Stimulated activated CD4-positive, alpha-beta T cell treated with anti-CD3 and anti-CD28 coated beads, Interleukin-1b, Interleukin-23, amount 100 ng/mL, for 4 hours (primary cell): ENCODE measurements at regions not wholly inside any gene's neighbourhood (a gene's known extent, or its start where the extent isn't known, plus 50 kb on each side); places are given as distances from the start of the nearest gene placed in this dataset.

Source experiments
- DNase-seq, 2 donors: peaks; one replicate each; pipeline ENCODE4 v3.0.0-alpha.2; 2020; ENCODE audit warnings: low read depth in 2 of 2

DNA sequence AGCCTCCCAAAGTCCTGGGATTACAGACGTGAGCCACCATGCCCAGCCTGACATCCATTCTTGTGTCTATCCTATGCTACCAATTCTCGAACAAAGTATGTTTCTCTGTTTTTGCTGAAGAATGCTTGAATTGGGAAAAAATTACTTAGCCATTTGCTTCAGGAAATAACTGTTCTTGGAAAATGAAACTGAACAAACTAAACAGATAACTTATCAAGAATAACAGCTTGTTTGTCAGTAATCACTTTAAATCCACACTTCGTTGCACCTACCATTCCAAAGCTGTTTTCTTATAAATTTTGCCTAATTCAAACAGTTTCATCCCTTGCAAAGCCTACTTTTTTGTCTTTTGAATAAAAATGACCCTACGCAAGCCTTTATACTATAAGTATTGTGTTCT is 672.9 kb downstream of the SUCLG1 start:
- no peak for DNase-seq

DNA sequence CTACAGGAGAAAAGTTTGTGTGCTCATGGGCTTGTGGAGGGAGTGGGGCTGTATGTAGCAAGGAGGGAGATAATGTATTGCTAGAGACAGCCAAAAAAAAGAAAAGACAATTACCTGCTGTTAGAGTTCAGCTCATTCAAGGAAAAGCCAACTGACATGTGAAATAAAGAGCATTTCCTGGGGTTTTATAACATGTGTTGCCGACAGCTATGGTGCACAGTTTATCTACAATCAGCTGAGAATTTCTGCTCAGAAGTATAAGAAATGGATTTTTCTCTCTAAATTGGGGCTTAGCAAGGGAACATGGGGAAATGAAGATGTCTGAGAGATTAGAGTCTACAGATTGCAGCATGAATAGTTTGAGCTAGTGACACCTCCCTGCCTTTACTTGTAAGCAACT is 674.1 kb downstream of the SUCLG1 start:
- DNase-seq = no peak

DNA sequence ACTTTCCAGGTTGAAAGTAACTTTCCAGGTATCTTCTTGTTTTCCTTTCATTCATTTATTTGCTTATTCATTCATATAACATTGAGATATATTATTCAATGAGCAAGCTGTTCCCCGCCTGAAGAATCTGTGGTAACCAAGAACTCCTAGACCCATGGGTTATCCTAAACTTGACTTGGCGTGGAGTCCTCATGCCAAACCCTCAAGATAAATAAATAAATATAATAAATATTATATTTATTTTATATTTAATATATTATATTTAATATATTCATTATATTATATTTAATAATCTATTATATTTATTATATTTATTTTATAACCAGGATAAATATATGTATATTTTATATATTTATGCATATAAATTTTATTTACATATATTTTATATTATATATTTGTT is 674.8 kb downstream of the SUCLG1 start:
- no peak for DNase-seq

DNA sequence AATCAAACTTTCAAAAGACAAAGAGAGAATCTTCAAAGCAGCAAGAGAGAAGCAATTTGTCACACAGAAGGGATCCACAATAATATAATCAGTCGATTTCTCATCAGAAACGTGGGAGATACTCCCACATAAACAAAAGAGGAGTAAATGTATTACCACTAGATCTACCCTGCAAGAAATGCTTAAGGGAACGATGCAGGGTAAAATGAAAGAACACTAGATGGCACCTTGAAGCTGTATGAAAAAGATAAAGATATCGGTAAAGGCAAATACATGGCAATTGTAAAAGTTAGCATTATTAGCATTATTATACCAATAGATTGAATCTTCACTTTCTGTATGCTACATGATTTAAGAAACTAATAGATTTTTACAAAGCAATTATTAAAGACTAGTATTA is 677.0 kb downstream of the SUCLG1 start:
- DNase-seq = no peak

DNA sequence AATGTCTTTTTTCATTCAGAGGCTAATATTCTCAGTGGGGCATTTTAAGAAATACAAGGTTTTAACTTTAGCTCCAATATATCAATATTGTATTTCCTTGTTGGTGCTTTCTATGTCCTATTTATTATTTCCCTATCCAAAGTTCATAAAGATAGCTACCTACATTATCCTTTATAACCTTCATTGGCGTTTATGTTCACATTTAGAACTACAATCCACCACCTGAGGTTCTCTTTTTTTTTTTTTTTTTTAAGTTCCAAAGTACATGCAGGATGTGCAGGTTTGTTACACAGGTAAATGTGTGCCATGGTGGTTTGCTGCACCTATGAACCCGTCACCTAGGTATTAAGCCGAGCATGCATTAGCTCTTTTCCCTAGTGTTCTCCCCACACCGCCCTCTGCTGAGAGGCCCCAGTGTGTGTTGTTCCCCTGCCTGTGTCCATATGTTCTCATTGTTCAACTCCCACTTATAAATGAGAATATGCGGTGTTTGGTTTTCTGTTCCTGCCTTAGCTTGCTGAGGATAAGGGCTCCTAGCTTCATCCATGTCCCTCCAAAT is 694.6 kb downstream of the SUCLG1 start:
- no peak for DNase-seq

DNA sequence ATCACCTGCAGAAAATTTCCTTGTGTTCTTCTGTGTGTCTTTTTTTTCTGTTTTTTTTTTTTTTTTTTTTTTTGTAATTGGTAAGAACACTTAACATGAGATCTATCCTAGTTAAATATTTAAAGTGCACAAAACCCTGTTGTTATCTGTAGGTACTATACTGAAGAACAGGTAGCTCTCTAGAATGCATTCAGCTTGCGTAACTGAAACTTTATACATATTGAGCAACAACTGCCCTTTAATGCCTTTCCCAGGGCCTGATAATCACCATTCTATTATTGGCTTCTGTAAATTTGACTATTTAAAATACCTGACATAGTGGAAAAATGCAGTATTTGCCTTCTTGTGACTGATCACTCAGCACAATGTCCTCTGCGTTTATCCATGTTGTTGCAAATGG is 701.8 kb downstream of the SUCLG1 start:
- DNase-seq = no peak

DNA sequence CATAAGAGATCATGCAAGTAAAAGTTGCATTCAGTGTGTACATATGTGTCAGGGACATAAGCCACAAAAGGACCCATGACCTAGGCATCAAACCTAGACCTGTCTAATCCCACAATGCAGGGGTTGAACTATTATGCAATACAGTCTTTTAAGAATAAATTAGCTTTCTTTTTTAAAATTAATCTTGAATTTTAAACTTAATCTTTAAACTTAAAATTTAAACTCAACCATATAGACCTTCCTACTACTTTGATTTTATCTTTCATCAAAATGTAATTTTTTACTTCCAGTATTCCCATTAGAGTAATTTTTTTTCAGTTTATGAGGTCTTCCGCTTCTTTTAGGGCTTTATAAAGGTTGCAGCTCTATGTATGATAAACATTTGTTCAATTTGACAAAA is 702.9 kb downstream of the SUCLG1 start:
- no peak for DNase-seq

DNA sequence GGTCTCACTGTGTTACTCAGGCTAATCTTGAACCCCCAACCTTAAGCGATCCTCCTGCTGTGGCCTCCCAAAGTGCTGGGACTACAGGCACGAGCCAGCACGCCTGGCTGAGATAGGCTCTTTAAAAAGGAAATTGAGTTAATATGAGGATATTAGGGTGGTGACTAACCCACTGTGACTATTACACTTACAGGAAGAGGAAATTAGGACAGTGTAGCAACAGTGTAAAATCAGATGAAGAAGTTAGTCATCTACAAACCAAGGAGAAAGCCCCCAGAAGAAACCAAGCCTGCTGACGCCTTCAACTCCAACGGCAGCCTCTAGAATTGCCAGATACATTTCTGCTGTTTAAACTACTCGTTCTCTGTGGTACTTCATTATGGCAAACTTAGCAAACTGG is 711.9 kb downstream of the SUCLG1 start:
- no peak for DNase-seq

DNA sequence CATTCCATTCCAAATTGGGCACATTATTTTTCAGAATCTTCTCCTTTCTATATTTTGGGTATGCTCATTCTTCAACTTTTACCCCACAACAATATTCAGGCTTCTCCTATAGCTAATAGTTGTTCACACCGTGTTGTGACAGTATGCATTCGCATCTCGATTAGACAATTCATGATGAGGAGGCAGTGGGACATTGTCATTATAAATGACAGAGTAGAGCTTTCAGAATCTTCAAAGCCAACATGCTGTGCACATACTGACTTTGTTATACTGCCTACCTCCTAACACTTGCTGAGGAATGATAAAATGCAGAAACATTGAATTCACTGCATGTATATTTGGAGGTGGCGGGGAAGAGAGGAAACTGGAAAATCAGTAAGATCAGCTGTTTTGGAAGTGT is 714.2 kb downstream of the SUCLG1 start:
- no peak for DNase-seq

DNA sequence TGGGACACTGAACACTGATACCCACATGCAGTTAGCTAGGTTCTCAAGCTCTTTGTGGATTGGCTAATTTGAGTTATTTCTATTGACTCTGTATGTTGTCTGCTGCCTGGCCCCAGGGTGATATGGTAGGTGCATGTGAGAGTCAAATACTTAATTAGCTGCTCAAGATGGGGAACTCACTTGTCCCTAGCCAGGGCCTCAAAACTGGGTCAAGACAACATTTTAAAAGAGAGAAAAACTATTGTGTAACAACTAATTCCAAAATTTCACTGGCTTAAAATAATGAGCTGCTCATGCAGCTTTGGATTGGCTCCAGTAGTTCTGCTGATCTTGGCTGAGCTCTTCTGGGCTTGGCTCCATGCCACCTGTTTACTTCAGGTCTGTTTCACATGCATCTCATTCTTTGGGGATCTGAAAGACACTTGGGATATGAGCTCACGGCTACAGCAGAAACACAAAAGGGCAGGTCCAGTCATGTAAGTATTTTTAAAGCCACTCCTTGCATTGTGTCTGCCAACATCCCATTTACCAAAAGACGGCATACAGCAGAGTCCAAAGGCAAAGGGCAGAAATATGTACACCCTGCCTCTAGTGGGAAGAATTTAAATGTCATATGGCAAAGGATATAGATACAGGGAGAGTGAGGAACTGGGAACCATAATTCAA is 716.8 kb downstream of the SUCLG1 start:
- DNase-seq = no peak

DNA sequence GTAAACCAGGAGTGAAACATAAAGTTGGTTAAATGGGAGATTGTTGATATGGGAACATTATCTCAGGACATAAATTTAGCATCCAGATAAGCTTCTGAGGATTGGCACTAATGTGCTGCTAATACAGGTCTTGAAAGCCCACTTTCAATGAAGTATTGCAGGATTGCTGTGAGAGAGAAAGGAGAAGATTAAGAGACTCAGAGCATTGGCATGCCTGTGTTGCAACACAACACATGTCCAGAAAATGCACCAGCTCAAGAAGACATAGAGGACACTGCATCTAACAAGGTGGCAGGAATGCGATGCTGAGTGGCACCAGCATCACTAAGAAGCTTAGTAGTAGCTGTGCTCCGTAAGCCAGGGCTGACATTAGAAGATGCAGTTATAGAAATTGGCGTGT is 728.9 kb downstream of the SUCLG1 start:
- no peak for DNase-seq

DNA sequence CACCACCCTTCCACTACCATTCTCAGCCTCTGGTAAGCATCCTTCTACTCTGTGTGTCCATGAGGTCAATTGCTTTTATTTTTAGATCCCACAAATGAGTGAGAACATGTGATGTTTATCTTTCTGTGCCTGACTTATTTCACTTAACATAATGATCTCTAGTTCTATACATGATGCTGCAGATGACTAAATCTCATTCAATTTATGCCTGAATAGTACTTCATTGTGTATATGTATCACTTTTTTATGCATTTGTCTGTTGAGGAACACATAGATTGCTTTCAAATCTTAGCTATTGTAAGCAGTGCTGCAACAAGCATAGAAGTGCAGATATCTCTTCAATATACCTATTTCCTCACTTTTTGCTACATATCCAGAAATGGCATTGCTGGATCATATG is 733.3 kb downstream of the SUCLG1 start:
- no peak for DNase-seq

DNA sequence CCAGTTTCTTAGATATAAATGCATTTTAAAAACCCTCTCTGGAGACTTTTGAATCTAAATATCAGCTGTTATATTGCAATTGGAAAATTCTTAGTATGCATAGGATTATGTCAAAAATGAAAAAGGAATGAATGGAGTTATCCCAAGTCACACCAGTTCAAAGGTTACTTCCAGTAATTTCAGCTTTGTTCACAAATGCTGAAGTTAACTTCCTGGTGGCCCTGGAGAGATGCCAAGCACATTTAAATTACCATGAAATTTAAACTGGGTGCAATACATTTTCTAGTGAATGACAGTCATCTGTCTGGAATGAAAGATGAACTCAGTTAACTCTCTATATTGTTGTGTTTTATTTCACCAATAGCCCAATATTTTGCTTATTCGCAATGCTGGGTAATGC is 753.9 kb downstream of the SUCLG1 start:
- DNase-seq = no peak

DNA sequence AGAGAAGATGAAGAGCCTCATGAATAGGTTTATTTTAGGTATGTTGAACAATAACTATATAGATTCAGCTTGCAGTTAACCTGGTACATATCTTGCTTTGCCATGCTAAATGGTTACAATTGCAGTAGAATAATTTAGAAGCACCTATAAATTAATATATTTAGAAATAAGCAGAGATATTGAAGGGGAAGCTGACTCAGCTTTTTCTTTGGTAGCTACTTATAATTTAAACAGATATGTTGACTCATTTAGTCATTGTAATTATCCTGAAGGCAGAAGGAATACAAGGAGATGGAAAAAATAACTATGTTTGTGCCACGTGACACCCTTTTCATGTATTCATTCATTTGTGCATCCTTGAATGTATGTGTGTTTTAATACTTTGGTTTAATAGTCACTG is 755.5 kb downstream of the SUCLG1 start:
- no peak for DNase-seq

DNA sequence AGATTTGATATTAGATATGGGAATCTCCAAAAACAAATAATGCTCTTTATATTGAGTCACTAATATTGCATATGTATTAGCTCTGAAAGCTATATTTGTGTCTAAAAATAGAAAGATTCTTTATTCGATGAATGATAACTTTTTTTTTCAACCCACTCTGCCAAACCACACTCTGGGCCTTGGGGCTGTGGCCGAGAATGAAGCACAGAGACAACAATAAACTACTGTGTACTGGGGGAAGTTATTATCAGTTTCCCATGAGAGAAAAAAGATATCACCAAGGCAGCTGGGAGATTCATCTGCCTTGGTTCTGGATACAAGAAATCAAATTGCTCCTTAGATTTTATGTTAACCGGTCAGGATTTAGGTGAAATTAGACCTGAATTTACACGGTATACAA is 762.2 kb downstream of the SUCLG1 start:
- DNase-seq = no peak

DNA sequence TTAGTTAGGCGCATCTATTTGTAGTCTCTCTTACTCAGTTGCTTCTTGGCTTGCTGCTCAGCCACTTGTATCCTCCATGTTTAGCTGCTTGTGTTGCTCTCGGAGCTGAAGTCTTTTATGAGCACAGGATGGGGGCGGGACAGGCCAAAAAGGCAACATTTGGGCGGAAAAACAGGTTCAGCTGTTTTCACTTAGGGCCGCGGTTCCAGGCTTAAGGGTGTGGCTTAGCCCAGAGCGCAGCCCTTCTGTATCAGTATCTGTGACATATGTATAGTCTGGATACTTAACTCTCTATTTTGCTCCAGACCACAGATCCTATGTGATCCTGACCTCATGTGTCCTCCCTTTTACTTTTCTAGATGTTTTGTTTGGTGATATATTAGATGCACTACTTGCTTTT is 763.5 kb downstream of the SUCLG1 start:
- DNase-seq = no peak

DNA sequence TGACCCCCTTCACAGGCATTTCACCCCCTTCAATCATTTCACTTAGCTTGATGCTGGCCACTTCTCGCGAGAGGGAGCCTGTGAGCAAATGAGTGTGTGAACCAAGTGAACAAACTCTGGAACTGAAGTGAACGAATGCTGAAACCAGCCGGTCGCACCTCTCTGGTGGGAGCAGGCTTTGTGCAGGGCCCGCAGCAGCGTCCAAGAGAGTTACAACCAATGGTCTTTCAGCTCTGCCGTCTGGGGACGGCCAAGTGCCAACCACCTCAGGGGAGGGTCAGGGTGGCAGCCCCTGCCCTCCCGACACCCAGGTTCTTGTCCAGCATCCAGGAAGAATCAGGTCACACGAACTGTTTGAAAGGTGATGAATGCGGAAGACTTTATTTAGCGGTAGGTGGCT is 764.0 kb downstream of the SUCLG1 start:
- no peak for DNase-seq

DNA sequence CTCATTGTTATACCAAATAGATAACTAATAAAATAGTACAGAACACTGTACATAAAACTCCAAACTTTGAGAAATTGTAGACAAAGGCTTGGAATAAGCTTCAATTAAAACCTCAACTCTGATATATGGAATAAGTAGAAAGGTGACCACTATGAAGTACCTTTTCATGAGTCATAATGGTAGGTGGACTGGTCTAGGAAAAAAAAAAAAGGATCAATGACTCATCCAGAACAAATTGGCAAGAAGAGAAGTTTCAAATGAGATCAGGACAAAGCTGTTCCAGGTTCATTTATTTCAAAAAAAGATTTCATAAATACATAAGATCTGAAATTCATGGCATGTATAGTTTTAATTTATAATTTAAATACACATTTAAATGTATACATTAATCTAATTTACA is 769.7 kb downstream of the SUCLG1 start:
- no peak for DNase-seq

DNA sequence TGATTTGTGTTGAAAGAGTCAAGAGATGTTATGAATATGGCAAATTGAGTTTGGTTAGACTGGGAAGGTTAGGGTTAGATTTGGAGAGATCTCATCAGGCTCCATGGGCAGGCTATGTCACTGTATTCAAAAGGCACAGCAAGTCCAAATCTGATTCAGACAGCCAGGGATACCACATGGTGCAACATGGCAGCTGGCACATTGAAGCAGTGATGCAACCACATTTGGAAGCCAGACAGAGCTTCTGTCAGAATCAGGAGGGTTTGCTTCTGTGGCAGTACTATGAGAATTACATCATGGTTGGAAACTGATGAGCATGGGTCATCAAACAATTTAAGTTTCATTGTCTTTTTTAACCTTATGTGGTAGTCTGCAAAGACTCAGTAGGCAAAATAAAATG is 772.2 kb downstream of the SUCLG1 start:
- no peak for DNase-seq

DNA sequence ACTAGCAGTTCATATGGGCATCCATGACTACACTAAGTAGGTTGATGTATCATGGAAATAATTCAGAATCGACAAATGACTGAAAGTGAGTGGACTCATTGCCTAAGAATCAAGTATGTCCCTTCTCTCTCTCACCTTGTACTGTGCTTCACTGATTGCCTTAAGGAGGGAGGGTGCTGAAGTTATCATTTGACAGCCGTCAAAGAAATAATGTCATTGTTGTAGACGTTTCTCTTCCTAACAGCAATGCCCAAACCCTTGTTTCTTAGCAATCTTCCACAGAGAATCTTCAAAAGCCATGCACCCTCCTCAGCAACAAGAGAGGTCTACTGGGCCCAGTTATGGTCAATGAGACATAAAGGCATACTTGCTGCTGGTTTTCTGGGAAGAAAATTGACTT is 785.0 kb downstream of the SUCLG1 start:
- DNase-seq = no peak

DNA sequence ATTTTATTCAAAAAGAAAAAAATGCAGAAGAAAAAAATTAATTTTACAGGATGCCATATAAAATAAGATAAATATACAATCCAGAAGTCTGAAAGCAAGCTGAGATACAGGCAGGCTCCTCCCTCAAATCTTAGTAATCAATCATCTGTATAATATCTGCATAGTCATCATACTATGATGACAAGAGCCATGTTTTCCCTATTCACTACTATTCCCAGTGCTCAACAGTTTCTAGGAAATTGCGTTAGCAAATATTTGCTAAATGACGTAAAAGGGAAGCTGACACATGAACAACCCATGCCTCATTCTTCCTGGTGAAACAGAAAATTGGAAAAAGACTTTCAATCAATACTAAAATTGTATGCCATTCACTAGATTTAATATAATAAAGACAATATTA is 793.2 kb downstream of the SUCLG1 start:
- no peak for DNase-seq

DNA sequence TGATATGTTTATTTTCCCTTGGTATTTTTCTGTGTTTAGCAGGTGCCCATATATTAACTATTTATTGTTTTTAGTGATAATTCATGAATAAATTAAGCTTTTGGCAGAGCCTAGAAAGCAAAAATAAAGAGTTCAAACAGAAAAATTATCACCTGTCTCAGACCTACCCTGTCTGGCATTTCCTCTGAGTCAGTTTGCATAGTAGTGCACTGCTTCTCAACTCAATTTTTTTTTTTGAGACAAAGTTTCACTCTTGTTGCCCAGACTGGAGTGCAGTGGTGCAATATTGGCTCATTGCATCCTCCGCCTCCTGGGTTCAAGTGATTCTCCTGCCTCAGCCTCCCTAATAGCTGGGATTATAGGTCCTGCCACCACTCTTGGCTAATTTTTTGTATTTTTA is 793.9 kb downstream of the SUCLG1 start:
- no peak for DNase-seq

DNA sequence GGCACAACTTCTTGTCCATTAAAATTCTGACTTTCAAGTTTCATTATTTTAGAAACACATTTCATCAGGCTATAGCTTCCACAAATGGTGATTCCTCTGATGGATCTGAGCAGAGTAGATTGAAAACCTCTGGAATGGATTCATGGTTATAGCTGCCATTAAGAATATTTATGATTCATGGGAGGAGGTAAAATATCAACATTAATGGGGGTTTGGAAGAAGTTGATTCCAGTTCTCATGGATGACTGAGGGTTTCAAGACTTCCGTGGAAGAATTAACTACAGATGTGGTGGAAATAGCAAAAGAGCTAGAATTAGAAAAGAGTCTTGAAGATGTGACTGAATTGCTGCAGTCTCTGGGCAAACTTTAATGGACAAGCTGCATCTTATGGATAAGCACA is 797.4 kb downstream of the SUCLG1 start:
- DNase-seq = no peak

DNA sequence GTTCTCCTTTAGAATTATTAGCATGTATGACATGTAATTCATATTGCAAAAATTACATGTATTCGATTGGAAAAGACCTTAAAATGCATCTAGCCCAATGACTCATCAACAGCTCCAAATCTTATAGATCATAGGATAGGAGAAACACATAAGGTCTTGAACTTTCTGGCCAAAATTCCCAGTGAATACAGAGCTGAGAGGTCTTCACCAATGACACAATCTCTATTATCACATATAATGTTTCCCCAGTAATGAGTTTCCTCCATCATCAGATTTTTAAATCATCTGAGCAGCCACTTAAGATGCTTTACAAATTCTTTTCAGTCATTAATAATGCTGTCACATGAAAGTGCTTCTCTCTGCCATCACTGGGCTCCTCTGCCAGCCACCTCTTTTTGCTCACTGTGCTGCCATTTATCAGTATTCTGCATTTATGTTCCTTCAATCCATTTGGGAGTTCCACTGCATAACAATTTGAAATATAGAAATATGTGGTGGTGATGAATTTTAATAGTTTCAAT is 804.9 kb downstream of the SUCLG1 start:
- no peak for DNase-seq
